Cardiac muscle cell (in vitro differentiated cells and primary cell): ENCODE measurements at regions not wholly inside any gene's neighbourhood (a gene's known extent, or its start where the extent isn't known, plus 50 kb on each side); places are given as distances from the start of the nearest gene placed in this dataset.

ENCODE experiments used
- DNase-seq, 2 donors: peaks; one replicate each; pipeline versions ENCODE4 v3.0.0 to v3.0.0-alpha.2; 2010 to 2017; ENCODE audit warnings: low read depth in 1 of 2, low spot score in 1 of 2
- H3K27ac ChIP-seq: fragments of 200-600 bp; sonication (generic); 2 replicates; pipeline ENCODE4 v1.5.1; 2016
- H3K27me3 ChIP-seq: fragments of 200-600 bp; sonication (generic); 2 replicates; pipeline ENCODE4 v1.6.0; 2016; ENCODE audit warnings: control low read depth
- H3K36me3 ChIP-seq: fragments of 200-600 bp; sonication (generic); 2 replicates; pipeline ENCODE4 v1.5.1; 2016; ENCODE audit warnings: control low read depth
- H3K4me1 ChIP-seq: fragments of 200-600 bp; sonication (generic); 2 replicates; pipeline ENCODE4 v1.8.1; 2017; ENCODE audit warnings: low read depth, mild to moderate bottlenecking, mixed run types
- H3K4me3 ChIP-seq: fragments of 200-600 bp; sonication (generic); 2 replicates; pipeline ENCODE4 v1.5.1; 2016; ENCODE audit warnings: mild to moderate bottlenecking
- H3K9me3 ChIP-seq: fragments of 200-600 bp; sonication (generic); 2 replicates; pipeline ENCODE4 v1.5.1; 2017; ENCODE audit warnings: low read depth, mild to moderate bottlenecking, control low read depth
- TF ChIP-seq, protein P1 (sequence below): IDR thresholded peaks from 2 replicates; pipeline ENCODE4 v1.5.1; 2012; ENCODE audit warnings: low read depth, mild to moderate bottlenecking, low read length

DNA sequence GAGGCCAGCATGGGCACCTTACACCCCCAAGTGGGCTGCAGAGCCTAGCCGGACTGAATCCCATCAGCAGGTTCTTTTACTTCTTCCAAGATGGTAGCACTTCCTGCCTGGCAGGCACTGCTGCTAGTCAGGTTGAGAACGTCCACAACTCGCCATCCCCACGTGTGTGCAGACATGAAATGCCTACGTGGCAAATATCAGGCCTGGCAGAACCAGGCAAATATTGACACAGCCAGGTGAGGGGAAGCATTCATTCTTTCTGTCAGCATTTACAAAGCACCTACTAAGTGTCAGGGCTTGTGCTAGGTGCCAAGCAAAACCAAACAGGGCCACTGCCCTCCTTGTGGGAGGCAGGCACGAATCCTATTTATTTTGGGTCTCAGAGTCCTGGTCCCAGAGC, 52.3 kb upstream of the SIM2 start:
- no peaks in the 10 kb centered on the region for H3K9me3 ChIP-seq
- DNase-seq: no peak
- H3K4me1 ChIP-seq: no peaks in the 10 kb centered on the region
- no peaks in the 10 kb centered on the region for H3K36me3 ChIP-seq
- TF ChIP-seq, protein P1, sequence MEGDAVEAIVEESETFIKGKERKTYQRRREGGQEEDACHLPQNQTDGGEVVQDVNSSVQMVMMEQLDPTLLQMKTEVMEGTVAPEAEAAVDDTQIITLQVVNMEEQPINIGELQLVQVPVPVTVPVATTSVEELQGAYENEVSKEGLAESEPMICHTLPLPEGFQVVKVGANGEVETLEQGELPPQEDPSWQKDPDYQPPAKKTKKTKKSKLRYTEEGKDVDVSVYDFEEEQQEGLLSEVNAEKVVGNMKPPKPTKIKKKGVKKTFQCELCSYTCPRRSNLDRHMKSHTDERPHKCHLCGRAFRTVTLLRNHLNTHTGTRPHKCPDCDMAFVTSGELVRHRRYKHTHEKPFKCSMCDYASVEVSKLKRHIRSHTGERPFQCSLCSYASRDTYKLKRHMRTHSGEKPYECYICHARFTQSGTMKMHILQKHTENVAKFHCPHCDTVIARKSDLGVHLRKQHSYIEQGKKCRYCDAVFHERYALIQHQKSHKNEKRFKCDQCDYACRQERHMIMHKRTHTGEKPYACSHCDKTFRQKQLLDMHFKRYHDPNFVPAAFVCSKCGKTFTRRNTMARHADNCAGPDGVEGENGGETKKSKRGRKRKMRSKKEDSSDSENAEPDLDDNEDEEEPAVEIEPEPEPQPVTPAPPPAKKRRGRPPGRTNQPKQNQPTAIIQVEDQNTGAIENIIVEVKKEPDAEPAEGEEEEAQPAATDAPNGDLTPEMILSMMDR: no peak
- H3K27me3 ChIP-seq: no peaks in the 10 kb centered on the region
- H3K27ac ChIP-seq: no peak overlapping the region
- no peak overlapping the region for H3K4me3 ChIP-seq

DNA sequence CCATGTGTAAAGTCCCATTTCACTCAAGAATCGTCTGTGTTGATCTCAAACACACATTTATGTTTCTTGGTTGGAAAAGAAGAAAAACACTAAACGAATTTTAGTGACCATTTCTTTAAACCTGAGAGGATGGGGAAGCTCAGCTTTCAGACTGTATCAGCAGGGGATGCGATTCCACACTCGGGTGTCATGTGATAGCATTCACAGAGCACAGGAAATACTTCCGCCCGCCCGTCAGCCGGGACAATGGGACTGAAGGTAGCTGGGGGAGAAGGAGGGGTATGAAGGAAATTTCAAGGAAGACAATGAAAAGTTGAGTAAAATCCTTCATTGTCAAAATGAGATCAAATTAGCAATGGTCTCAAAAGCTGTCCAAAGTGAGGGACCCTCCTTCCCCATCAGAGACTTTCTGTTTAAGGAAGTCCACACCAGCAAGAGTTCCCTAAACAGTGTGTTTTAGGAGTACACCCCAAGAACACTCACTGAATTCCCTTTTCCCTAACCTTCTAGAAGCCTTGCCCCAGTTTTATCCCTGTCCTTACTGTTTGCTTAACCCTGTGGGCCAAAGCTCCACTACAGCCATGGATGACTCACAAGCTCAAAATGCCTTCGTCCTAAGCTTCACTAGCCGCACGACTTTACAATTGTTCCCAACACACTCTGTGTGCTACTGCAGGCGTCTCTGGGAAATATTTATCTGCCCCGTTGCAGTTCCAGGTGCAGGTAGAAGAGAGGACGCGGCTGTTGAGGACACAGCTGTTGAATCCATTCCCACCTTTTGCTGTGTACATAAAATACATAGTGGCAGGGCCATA, 51.4 kb upstream of the SIM2 start:
- TF ChIP-seq, protein P1: no peak
- DNase-seq: peak in 1 of 2 donors; percentile 60
- Histone ChIP-seq H3K27me3 (no peaks in the 10 kb centered on the region), H3K4me3 (no peak overlapping the region), H3K9me3 (no peaks in the 10 kb centered on the region), H3K4me1 (no peaks in the 10 kb centered on the region), H3K36me3 (no peaks in the 10 kb centered on the region), H3K27ac (no peak overlapping the region)
